ENCODE measurements at regions not wholly inside any gene's neighbourhood (a gene's known extent, or its start where the extent isn't known, plus 50 kb on each side); places are given as distances from the start of the nearest gene placed in this dataset.

DNA sequence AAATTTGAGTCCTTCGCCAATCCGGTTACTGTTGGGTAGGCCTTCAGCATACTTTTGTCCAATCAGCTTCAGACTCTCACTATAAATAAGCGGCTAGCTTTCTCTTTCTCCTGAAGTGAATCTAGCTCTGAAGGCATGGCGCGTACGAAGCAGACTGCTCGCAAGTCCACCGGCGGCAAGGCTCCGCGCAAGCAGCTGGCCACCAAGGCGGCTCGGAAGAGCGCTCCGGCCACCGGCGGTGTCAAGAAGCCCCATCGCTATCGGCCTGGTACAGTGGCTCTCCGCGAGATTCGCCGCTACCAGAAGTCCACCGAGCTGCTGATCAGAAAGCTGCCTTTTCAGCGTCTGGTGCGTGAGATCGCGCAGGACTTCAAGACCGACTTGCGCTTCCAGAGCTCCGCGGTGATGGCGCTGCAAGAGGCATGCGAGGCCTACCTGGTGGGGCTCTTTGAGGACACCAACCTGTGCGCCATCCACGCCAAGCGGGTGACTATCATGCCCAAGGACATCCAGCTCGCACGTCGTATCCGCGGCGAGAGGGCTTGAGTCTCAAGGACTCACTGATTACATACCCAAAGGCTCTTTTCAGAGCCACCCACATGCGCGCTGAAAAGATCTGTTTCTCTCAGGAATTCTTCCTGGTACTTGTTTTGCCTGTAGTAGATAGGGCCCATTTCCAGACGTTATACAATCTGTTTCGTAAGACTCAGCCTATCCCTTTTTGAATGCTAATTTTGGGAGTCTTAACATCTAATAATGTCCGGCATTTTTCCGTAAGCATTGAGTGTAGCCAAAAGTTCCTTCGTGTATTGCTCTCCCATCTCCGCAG, 102.0 kb downstream of the OR2B2 start (continued):
- 0 out of 2 replicates have a peak, but pooled peaks have one; percentile 40 for TF ChIP-seq ISX (CRISPR knock-in tag; conservative IDR thresholded peaks at IDR 0.05)
- TF ChIP-seq, protein P1, sequence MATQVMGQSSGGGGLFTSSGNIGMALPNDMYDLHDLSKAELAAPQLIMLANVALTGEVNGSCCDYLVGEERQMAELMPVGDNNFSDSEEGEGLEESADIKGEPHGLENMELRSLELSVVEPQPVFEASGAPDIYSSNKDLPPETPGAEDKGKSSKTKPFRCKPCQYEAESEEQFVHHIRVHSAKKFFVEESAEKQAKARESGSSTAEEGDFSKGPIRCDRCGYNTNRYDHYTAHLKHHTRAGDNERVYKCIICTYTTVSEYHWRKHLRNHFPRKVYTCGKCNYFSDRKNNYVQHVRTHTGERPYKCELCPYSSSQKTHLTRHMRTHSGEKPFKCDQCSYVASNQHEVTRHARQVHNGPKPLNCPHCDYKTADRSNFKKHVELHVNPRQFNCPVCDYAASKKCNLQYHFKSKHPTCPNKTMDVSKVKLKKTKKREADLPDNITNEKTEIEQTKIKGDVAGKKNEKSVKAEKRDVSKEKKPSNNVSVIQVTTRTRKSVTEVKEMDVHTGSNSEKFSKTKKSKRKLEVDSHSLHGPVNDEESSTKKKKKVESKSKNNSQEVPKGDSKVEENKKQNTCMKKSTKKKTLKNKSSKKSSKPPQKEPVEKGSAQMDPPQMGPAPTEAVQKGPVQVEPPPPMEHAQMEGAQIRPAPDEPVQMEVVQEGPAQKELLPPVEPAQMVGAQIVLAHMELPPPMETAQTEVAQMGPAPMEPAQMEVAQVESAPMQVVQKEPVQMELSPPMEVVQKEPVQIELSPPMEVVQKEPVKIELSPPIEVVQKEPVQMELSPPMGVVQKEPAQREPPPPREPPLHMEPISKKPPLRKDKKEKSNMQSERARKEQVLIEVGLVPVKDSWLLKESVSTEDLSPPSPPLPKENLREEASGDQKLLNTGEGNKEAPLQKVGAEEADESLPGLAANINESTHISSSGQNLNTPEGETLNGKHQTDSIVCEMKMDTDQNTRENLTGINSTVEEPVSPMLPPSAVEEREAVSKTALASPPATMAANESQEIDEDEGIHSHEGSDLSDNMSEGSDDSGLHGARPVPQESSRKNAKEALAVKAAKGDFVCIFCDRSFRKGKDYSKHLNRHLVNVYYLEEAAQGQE (IDR thresholded peaks at IDR 0.05; ENCODE audit: borderline replicate concordance in 1 of 2, low read depth in 1 of 2, low read length in 2 of 2): peak in 1 of 2 experiments; percentile 82; a peak in 2 of 4 replicates
- peak; percentile 92 for TF ChIP-seq PRMT3 (CRISPR knock-in tag; IDR thresholded peaks at IDR 0.05; ENCODE audit: borderline replicate concordance, low read depth)
- TF ChIP-seq HBP1 (CRISPR knock-in tag; IDR thresholded peaks at IDR 0.05; ENCODE audit: low read depth): peak; percentile 80
- TF ChIP-seq POGZ (CRISPR knock-in tag; IDR thresholded peaks at IDR 0.05): peak; percentile 84
- TF ChIP-seq ZNF33A (CRISPR knock-in tag; IDR thresholded peaks at IDR 0.05; ENCODE audit: borderline replicate concordance): no peak
- TF ChIP-seq GZF1 (CRISPR knock-in tag; IDR thresholded peaks at IDR 0.05): peak; percentile 78; the same call in 1 of the 2 replicates
- TF ChIP-seq ATF7-NPFF (CRISPR knock-in tag; IDR thresholded peaks at IDR 0.05; ENCODE audit: low read depth): peak; percentile 97
- TF ChIP-seq ASH2L (IDR thresholded peaks at IDR 0.05; ENCODE audit: insufficient read length, low read depth, low read length): peak; percentile 95
- peak; percentile 36; the same call in 1 of the 2 replicates for TF ChIP-seq ZNF776 (CRISPR knock-in tag; IDR thresholded peaks at IDR 0.05)
- TF ChIP-seq SALL2 (CRISPR knock-in tag; IDR thresholded peaks at IDR 0.05): peak; percentile 97
- TF ChIP-seq ZNF230 (CRISPR knock-in tag; IDR thresholded peaks at IDR 0.05): no peak; the same call in 1 of the 2 replicates
- peak; percentile 28; the same call in 1 of the 2 replicates for TF ChIP-seq PLSCR1 (CRISPR knock-in tag; IDR thresholded peaks at IDR 0.05; ENCODE audit: borderline replicate concordance)
- TF ChIP-seq FOXM1 (CRISPR knock-in tag; IDR thresholded peaks at IDR 0.05): peak; percentile 51; the same call in 1 of the 2 replicates
- TF ChIP-seq ZBTB7B (CRISPR knock-in tag; IDR thresholded peaks at IDR 0.05): peak; percentile 20; the same call in 1 of the 2 replicates
- peak; percentile 88 for TF ChIP-seq NCOA5 (CRISPR knock-in tag; IDR thresholded peaks at IDR 0.05)
- TF ChIP-seq BRD4 (CRISPR knock-in tag; IDR thresholded peaks at IDR 0.05): peak; percentile 97
- TF ChIP-seq RAD51 (IDR thresholded peaks at IDR 0.05; ENCODE audit: borderline replicate concordance): no peak
- TF ChIP-seq MEIS1 (CRISPR knock-in tag; IDR thresholded peaks at IDR 0.05; ENCODE audit: borderline replicate concordance): no peak
- peak; percentile 96 for TF ChIP-seq ZNF772 (CRISPR knock-in tag; IDR thresholded peaks at IDR 0.05)

Measured in HepG2 (cell line).